ENCODE measurements at regions not wholly inside any gene's neighbourhood (a gene's known extent, or its start where the extent isn't known, plus 50 kb on each side); places are given as distances from the start of the nearest gene placed in this dataset.

DNA sequence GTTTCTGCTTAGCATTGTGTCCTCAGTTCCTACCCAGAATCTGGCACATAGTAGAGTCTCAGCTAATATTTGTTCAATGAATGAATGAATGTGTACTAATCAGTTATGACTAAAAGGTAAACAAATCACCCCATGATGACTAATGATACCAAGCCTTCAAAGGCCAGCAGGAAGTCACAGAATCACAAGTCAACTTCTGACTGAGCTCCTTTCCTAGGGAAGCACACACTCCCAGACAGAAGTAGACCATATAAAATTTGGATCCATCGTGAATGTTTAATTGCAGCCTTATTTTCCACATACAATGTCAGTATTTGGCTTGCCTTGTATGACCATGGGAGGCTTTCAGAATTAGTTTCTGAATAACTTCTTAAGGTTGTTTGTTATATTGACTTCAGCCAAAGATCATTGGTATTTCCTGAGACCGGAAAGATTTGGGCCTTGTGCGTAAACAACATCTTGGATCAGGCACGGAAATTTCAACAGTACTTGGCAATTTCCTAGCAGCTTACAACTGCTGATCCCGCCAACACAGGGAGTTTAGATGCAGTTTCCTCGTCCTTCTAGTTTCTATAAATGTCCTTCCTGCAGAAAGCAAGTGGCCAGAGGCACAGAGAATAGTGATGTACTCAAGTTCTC is 185.9 kb upstream of the ATP1B1 start:
- TF ChIP-seq POLR2A (IDR thresholded peaks at IDR 0.05) = no peak
- TF ChIP-seq, protein P1, sequence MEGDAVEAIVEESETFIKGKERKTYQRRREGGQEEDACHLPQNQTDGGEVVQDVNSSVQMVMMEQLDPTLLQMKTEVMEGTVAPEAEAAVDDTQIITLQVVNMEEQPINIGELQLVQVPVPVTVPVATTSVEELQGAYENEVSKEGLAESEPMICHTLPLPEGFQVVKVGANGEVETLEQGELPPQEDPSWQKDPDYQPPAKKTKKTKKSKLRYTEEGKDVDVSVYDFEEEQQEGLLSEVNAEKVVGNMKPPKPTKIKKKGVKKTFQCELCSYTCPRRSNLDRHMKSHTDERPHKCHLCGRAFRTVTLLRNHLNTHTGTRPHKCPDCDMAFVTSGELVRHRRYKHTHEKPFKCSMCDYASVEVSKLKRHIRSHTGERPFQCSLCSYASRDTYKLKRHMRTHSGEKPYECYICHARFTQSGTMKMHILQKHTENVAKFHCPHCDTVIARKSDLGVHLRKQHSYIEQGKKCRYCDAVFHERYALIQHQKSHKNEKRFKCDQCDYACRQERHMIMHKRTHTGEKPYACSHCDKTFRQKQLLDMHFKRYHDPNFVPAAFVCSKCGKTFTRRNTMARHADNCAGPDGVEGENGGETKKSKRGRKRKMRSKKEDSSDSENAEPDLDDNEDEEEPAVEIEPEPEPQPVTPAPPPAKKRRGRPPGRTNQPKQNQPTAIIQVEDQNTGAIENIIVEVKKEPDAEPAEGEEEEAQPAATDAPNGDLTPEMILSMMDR (IDR thresholded peaks at IDR 0.05) = no peak
